Body of pancreas (tissue), 4 donors: ENCODE measurements at regions not wholly inside any gene's neighbourhood (a gene's known extent, or its start where the extent isn't known, plus 50 kb on each side); places are given as distances from the start of the nearest gene placed in this dataset.

ENCODE experiments used
- CTCF ChIP-seq, 7 experiments: fragments of 450-650 bp in 4 of 7; fragments of 200-600 bp in 3 of 7; sonication (generic) in 3 of 7; IDR thresholded peaks; one replicate each; pipeline ENCODE4 v1.5.1; 2016 to 2019; ENCODE audit warnings: antibody characterized with exemption in 7 of 7
- POLR2A ChIP-seq, 3 donors: fragments of 450-650 bp; IDR thresholded peaks; one replicate each; pipeline ENCODE4 v1.6.1; 2016; ENCODE audit warnings: antibody characterized with exemption in 3 of 3, mild to moderate bottlenecking in 2 of 3

GRCh38 chr2:52749764-52750163 is 1017.8 kb upstream of the CHAC2 start:
- no peak for TF ChIP-seq CTCF (IDR thresholded peaks at IDR 0.05)
- no peak for TF ChIP-seq POLR2A (IDR thresholded peaks at IDR 0.05)
